ENCODE measurements at regions not wholly inside any gene's neighbourhood (a gene's known extent, or its start where the extent isn't known, plus 50 kb on each side); places are given as distances from the start of the nearest gene placed in this dataset.

DNA sequence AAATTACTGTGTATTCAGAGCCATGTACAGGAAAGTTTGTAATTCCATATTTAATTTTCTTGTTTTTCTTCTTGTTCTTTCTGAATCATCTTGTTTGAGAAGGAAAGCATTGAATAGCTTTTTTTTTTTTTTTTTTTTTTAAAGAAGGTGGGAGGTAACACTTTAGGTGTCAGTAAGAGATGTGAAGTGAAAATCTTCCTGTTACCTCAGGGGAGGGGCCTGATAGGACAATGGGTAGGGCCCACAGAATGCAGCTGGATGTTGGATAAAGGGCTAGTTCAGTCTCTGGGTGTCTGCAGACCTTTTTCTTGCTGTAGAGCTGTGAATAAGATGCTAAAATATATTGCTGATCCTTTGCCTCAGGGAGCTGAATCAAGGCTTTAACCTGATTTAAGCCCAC, 317.4 kb downstream of the MAN2A1 start:
- TF ChIP-seq, protein P1, sequence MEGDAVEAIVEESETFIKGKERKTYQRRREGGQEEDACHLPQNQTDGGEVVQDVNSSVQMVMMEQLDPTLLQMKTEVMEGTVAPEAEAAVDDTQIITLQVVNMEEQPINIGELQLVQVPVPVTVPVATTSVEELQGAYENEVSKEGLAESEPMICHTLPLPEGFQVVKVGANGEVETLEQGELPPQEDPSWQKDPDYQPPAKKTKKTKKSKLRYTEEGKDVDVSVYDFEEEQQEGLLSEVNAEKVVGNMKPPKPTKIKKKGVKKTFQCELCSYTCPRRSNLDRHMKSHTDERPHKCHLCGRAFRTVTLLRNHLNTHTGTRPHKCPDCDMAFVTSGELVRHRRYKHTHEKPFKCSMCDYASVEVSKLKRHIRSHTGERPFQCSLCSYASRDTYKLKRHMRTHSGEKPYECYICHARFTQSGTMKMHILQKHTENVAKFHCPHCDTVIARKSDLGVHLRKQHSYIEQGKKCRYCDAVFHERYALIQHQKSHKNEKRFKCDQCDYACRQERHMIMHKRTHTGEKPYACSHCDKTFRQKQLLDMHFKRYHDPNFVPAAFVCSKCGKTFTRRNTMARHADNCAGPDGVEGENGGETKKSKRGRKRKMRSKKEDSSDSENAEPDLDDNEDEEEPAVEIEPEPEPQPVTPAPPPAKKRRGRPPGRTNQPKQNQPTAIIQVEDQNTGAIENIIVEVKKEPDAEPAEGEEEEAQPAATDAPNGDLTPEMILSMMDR (IDR thresholded peaks at IDR 0.05; ENCODE audit: low read length) = no peak
- no peak for TF ChIP-seq EZH2 (IDR thresholded peaks at IDR 0.05; ENCODE audit: borderline replicate concordance, low read length)

Data from OCI-LY1 (cell line).